ENCODE measurements at regions not wholly inside any gene's neighbourhood (a gene's known extent, or its start where the extent isn't known, plus 50 kb on each side); places are given as distances from the start of the nearest gene placed in this dataset.

GRCh38 chr7:1340461-1341360 lies 108.0 kb downstream of the UNCX start:
- POLR2A ChIA-PET: interaction anchor here (0.7 kb wide), 1 partner anchor 40 kb away, joined by 4 read pairs; no protein-coding TSS in a partner anchor
- Mint-ChIP-seq H3K4me1 (ENCODE audit: insufficient read depth, unreplicated experiment) (no peaks in the 10 kb centered on the region), H3K27me3 (ENCODE audit: insufficient read depth, unreplicated experiment) (peaks cover 34% of the 10 kb centered on the region), H3K36me3 (ENCODE audit: insufficient read depth, unreplicated experiment) (peaks cover 4% of the 10 kb centered on the region), H3K4me3 (ENCODE audit: unreplicated experiment) (no peak overlapping the region), H3K9me3 (ENCODE audit: unreplicated experiment) (peaks cover 18% of the 10 kb centered on the region), H3K27ac (ENCODE audit: low read depth, unreplicated experiment) (no peak overlapping the region)
- CTCF ChIA-PET: no interaction called here
- no peak for TF ChIP-seq CTCF (IDR thresholded peaks at IDR 0.05; ENCODE audit: unreplicated experiment)
- no TSS peak for BruUV-seq (replicated peaks)
- DNase-seq (ENCODE audit: unreplicated experiment): no peak
- intact Hi-C loops (cut with micrococcal nuclease): no loop called here

- Mint-ChIP-seq H3K27ac (ENCODE audit: low read depth, unreplicated experiment) (no peak overlapping the region), H3K27me3 (ENCODE audit: insufficient read depth, unreplicated experiment) (peaks cover 35% of the 10 kb centered on the region), H3K4me3 (ENCODE audit: unreplicated experiment) (no peak overlapping the region), H3K9me3 (ENCODE audit: unreplicated experiment) (peaks cover 16% of the 10 kb centered on the region), H3K36me3 (ENCODE audit: insufficient read depth, unreplicated experiment) (peaks cover 4% of the 10 kb centered on the region), H3K4me1 (ENCODE audit: insufficient read depth, unreplicated experiment) (no peaks in the 10 kb centered on the region)
- CTCF ChIA-PET: no interaction called here
- POLR2A ChIA-PET: interaction anchor here (0.7 kb wide), 1 partner anchor 41 kb away, joined by 4 read pairs; no protein-coding TSS in a partner anchor
- intact Hi-C loops (cut with micrococcal nuclease): no loop called here
- DNase-seq (ENCODE audit: unreplicated experiment): no peak
- no TSS peak for BruUV-seq (replicated peaks)
- TF ChIP-seq CTCF (IDR thresholded peaks at IDR 0.05; ENCODE audit: unreplicated experiment): no peak
Measured at GRCh38 chr7:1341361-1342089, 108.9 kb downstream of the UNCX start.

GRCh38 chr7:1342090-1342640 lies 109.5 kb downstream of the UNCX start:
- Mint-ChIP-seq H3K36me3 (ENCODE audit: insufficient read depth, unreplicated experiment) (peaks cover 4% of the 10 kb centered on the region), H3K27ac (ENCODE audit: low read depth, unreplicated experiment) (no peak overlapping the region), H3K9me3 (ENCODE audit: unreplicated experiment) (peaks cover 10% of the 10 kb centered on the region), H3K27me3 (ENCODE audit: insufficient read depth, unreplicated experiment) (peaks cover 41% of the 10 kb centered on the region), H3K4me3 (ENCODE audit: unreplicated experiment) (no peak overlapping the region), H3K4me1 (ENCODE audit: insufficient read depth, unreplicated experiment) (no peaks in the 10 kb centered on the region)
- no TSS peak for BruUV-seq (replicated peaks)
- ChIA-PET POLR2A (no interaction called here), CTCF (no interaction called here)
- no peak for TF ChIP-seq CTCF (IDR thresholded peaks at IDR 0.05; ENCODE audit: unreplicated experiment)
- intact Hi-C loops (cut with micrococcal nuclease): no loop called here
- no peak for DNase-seq (ENCODE audit: unreplicated experiment)

- Mint-ChIP-seq H3K36me3 (ENCODE audit: insufficient read depth, unreplicated experiment) (no peaks in the 10 kb centered on the region), H3K4me3 (ENCODE audit: unreplicated experiment) (no peak overlapping the region), H3K4me1 (ENCODE audit: insufficient read depth, unreplicated experiment) (no peaks in the 10 kb centered on the region), H3K27me3 (ENCODE audit: insufficient read depth, unreplicated experiment) (peaks cover 41% of the 10 kb centered on the region), H3K9me3 (ENCODE audit: unreplicated experiment) (no peaks in the 10 kb centered on the region), H3K27ac (ENCODE audit: low read depth, unreplicated experiment) (no peak overlapping the region)
- BruUV-seq (replicated peaks): no TSS peak
- ChIA-PET POLR2A (no interaction called here), CTCF (interaction anchor here (1.2 kb wide), 1 partner anchor 69 kb away, joined by 4 read pairs; no protein-coding TSS in a partner anchor)
- no peak for TF ChIP-seq CTCF (IDR thresholded peaks at IDR 0.05; ENCODE audit: unreplicated experiment)
- intact Hi-C loops (cut with micrococcal nuclease): no loop called here
- no peak for DNase-seq (ENCODE audit: unreplicated experiment)
Measured at GRCh38 chr7:1343551-1343950, 110.9 kb downstream of the UNCX start.
